ENCODE measurements at regions not wholly inside any gene's neighbourhood (a gene's known extent, or its start where the extent isn't known, plus 50 kb on each side); places are given as distances from the start of the nearest gene placed in this dataset.

GRCh38 chr18:57920036-57920435, 116.9 kb upstream of the ATP8B1 start (continued):
- TF ChIP-seq CHD7 (IDR thresholded peaks at IDR 0.05; ENCODE audit: insufficient replicate concordance, low read length), result no peak
- TF ChIP-seq CTBP2 (IDR thresholded peaks at IDR 0.05; ENCODE audit: borderline replicate concordance, insufficient read depth, insufficient read length, low read length), result no peak
- no peak for TF ChIP-seq POLR2AphosphoS5 (IDR thresholded peaks at IDR 0.05; ENCODE audit: low read depth, low read length)
- no peak for TF ChIP-seq TBP (IDR thresholded peaks at IDR 0.05; ENCODE audit: low read depth, low read length)
- TF ChIP-seq FOSL1 (IDR thresholded peaks at IDR 0.05; ENCODE audit: insufficient read depth, low read depth, low read length), result no peak
- TF ChIP-seq NANOG (IDR thresholded peaks at IDR 0.05; ENCODE audit: insufficient read depth, low read depth, low read length, poor library complexity, severe bottlenecking), result no peak
- no peak for TF ChIP-seq CHD1 (IDR thresholded peaks at IDR 0.05; ENCODE audit: low read depth, low read length)
- no peak for TF ChIP-seq KDM4A (IDR thresholded peaks at IDR 0.05; ENCODE audit: low read depth, low read length, severe bottlenecking)
- TF ChIP-seq EGR1 (IDR thresholded peaks at IDR 0.05; ENCODE audit: borderline replicate concordance, low read depth, low read length), result no peak
- TF ChIP-seq TAF7 (optimal IDR thresholded peaks at IDR 0.05; ENCODE audit: borderline replicate concordance, low read depth, low read length), result no peak
- no peak for TF ChIP-seq SAP30 (IDR thresholded peaks at IDR 0.05; ENCODE audit: insufficient read depth, insufficient replicate concordance, low read length)
